GM23248 (cell line): ENCODE measurements at regions not wholly inside any gene's neighbourhood (a gene's known extent, or its start where the extent isn't known, plus 50 kb on each side); places are given as distances from the start of the nearest gene placed in this dataset.
"Not testable (repeated sequence)": the region's sequence is repeated elsewhere in the genome, so short reads cannot be mapped to it uniquely, and the experiment has no call there.

Experiments
- DNase-seq: peaks from one replicate; pipeline ENCODE4 v3.0.0-alpha.2; 2015
- H2AFZ ChIP-seq: fragments of 200-600 bp; sonication (generic); 2 replicates; pipeline ENCODE4 v1.6.1; 2016; ENCODE audit warnings: antibody characterized with exemption
- H3F3A ChIP-seq: fragments of 200-600 bp; sonication (generic); 2 replicates; pipeline ENCODE4 v1.6.1; 2016; ENCODE audit warnings: mild to moderate bottlenecking, antibody characterized with exemption, mixed run types; ENCODE audit not compliant: insufficient read depth
- H3K27ac ChIP-seq: fragments of 200-600 bp; sonication (generic); 2 replicates; pipeline ENCODE4 v1.5.1; 2016; ENCODE audit warnings: mild to moderate bottlenecking
- H3K27me3 ChIP-seq: fragments of 200-600 bp; sonication (generic); replicated peaks from 2 replicates; pipeline ENCODE4 v1.6.1; 2016; ENCODE audit warnings: mild to moderate bottlenecking; ENCODE audit not compliant: insufficient read depth
- H3K36me3 ChIP-seq: fragments of 200-600 bp; sonication (generic); 2 replicates; pipeline ENCODE4 v1.6.1; 2016; ENCODE audit warnings: low read depth, mild to moderate bottlenecking
- H3K4me1 ChIP-seq: fragments of 200-600 bp; sonication (generic); 2 replicates; pipeline ENCODE4 v1.6.1; 2016; ENCODE audit warnings: mild to moderate bottlenecking; ENCODE audit not compliant: insufficient read depth
- H3K4me2 ChIP-seq: fragments of 200-600 bp; sonication (generic); one replicate; pipeline ENCODE4 v1.6.1; 2016; ENCODE audit warnings: mild to moderate bottlenecking; ENCODE audit not compliant: unreplicated experiment
- H3K4me3 ChIP-seq: fragments of 200-600 bp; sonication (generic); 2 replicates; pipeline ENCODE4 v1.5.1; 2016; ENCODE audit warnings: mild to moderate bottlenecking
- H3K79me2 ChIP-seq: fragments of 200-600 bp; sonication (generic); 2 replicates; pipeline ENCODE4 v1.6.1; 2016; ENCODE audit warnings: mild to moderate bottlenecking; ENCODE audit not compliant: insufficient read depth
- H3K9ac ChIP-seq: fragments of 200-600 bp; sonication (generic); 2 replicates; pipeline ENCODE4 v1.6.1; 2016; ENCODE audit warnings: mild to moderate bottlenecking
- H3K9me2 ChIP-seq: fragments of 200-600 bp; sonication (generic); 2 replicates; pipeline ENCODE4 v1.6.1; 2016; ENCODE audit warnings: mixed run types, mild to moderate bottlenecking, moderate library complexity; ENCODE audit not compliant: insufficient read depth
- H3K9me3 ChIP-seq: fragments of 200-600 bp; sonication (generic); one replicate; pipeline ENCODE4 v1.6.1; 2017; ENCODE audit warnings: low read depth
- H4K20me1 ChIP-seq: fragments of 200-600 bp; sonication (generic); 2 replicates; pipeline ENCODE4 v1.6.0; 2016; ENCODE audit not compliant: insufficient read depth
- EZH2 ChIP-seq: fragments of 200-600 bp; sonication (generic); IDR thresholded peaks from 2 replicates; pipeline ENCODE4 v1.6.1; 2018; ENCODE audit warnings: antibody characterized with exemption, mild to moderate bottlenecking; ENCODE audit not compliant: insufficient read depth, poor library complexity, severe bottlenecking
- EZH2phosphoT487 ChIP-seq: fragments of 200-600 bp; sonication (generic); IDR thresholded peaks from 2 replicates; pipeline ENCODE4 v1.6.1; 2018; ENCODE audit warnings: antibody characterized with exemption, moderate library complexity, mild to moderate bottlenecking, low read depth; ENCODE audit not compliant: insufficient read depth
- WGBS, 2 experiments: methylation state at CpG; one replicate each; pipeline ENCODE4 v1.1.6; 2015 to 2017; ENCODE audit warnings: low lambda C conversion rate in 2 of 2, low coverage in 1 of 2; ENCODE audit errors: missing lambda C conversion rate in 2 of 2; 5-methylcytosine and 5-hydroxymethylcytosine counted together
- in situ Hi-C: fragments of 300-500 bp; cut with MboI; formaldehyde crosslinking; loops from 2 replicates; pipeline ENCODE4 v1.15.0; 2020

- H3K4me1 ChIP-seq = no peaks in the 10 kb centered on the region
- no peaks in the 10 kb centered on the region for H3K9me3 ChIP-seq
- no peaks in the 10 kb centered on the region for H3K36me3 ChIP-seq
- in situ Hi-C loops = no loop called here
- 87 to 89% methylated on average over 6 of the region's 6 CpGs for WGBS, 2 experiments
- H3F3A ChIP-seq = no peaks in the 10 kb centered on the region
- no peaks in the 10 kb centered on the region for H4K20me1 ChIP-seq
- no peaks in the 10 kb centered on the region for H3K79me2 ChIP-seq
- TF ChIP-seq EZH2 (no peak), EZH2phosphoT487 (no peak)
- no peak overlapping the region for H3K4me3 ChIP-seq
- DNase-seq = no peak
- H3K9me2 ChIP-seq = no peaks in the 10 kb centered on the region
- no peak overlapping the region for H2AFZ ChIP-seq
- no peaks in the 10 kb centered on the region for H3K27me3 ChIP-seq
- H3K27ac ChIP-seq = no peak overlapping the region
- no peak overlapping the region for H3K4me2 ChIP-seq
- H3K9ac ChIP-seq = no peak overlapping the region
These were observed 135.9 kb upstream of the TPM1 start for GRCh38 chr15:62906627-62907026.

GRCh38 chr15:62907275-62907674, 135.3 kb upstream of the TPM1 start:
- no peak overlapping the region for H3K9ac ChIP-seq
- no peaks in the 10 kb centered on the region for H3K27me3 ChIP-seq
- no peaks in the 10 kb centered on the region for H3K4me1 ChIP-seq
- H4K20me1 ChIP-seq = no peaks in the 10 kb centered on the region
- no peak overlapping the region for H2AFZ ChIP-seq
- no peak overlapping the region for H3K4me3 ChIP-seq
- no peaks in the 10 kb centered on the region for H3K79me2 ChIP-seq
- H3F3A ChIP-seq = no peaks in the 10 kb centered on the region
- H3K36me3 ChIP-seq = no peaks in the 10 kb centered on the region
- DNase-seq = no peak
- H3K27ac ChIP-seq = no peak overlapping the region
- no peak overlapping the region for H3K4me2 ChIP-seq
- no peaks in the 10 kb centered on the region for H3K9me3 ChIP-seq
- in situ Hi-C loops = no loop called here
- no peaks in the 10 kb centered on the region for H3K9me2 ChIP-seq
- TF ChIP-seq EZH2 (no peak), EZH2phosphoT487 (no peak)
- WGBS, 2 experiments = 91 to 92% methylated on average over 8 of the region's 8 CpGs

GRCh38 chr15:62908341-62908740, 134.2 kb upstream of the TPM1 start:
- H3K36me3 ChIP-seq, H3K9me3 ChIP-seq, DNase-seq, in situ Hi-C loops, H3K4me1 ChIP-seq, H3K9me2 ChIP-seq, H3K4me3 ChIP-seq, H3F3A ChIP-seq, H2AFZ ChIP-seq, H3K79me2 ChIP-seq, H3K9ac ChIP-seq, H3K27me3 ChIP-seq, H4K20me1 ChIP-seq, H3K27ac ChIP-seq, H3K4me2 ChIP-seq: not testable (repeated sequence)
- 83% methylated on average over 5 of the region's 5 CpGs for WGBS, 2 experiments

- in situ Hi-C loops = no loop called here
- no peaks in the 10 kb centered on the region for H3K36me3 ChIP-seq
- H3K9me3 ChIP-seq = no peaks in the 10 kb centered on the region
- TF ChIP-seq EZH2 (no peak), EZH2phosphoT487 (no peak)
- no peak overlapping the region for H3K27ac ChIP-seq
- no peaks in the 10 kb centered on the region for H3K79me2 ChIP-seq
- no peak overlapping the region for H2AFZ ChIP-seq
- no peaks in the 10 kb centered on the region for H3K9me2 ChIP-seq
- no peaks in the 10 kb centered on the region for H3F3A ChIP-seq
- no peak overlapping the region for H3K9ac ChIP-seq
- DNase-seq = no peak
- H3K27me3 ChIP-seq = no peaks in the 10 kb centered on the region
- H3K4me2 ChIP-seq = no peak overlapping the region
- no peak overlapping the region for H3K4me3 ChIP-seq
- no peaks in the 10 kb centered on the region for H3K4me1 ChIP-seq
- 74 to 81% methylated on average over 3 of the region's 3 CpGs for WGBS, 2 experiments
- H4K20me1 ChIP-seq = no peaks in the 10 kb centered on the region
These were observed 133.3 kb upstream of the TPM1 start for GRCh38 chr15:62909257-62909656.

- Histone ChIP-seq H3K9ac (no peak overlapping the region), H3K4me3 (no peak overlapping the region), H3F3A (no peaks in the 10 kb centered on the region), H3K27ac (no peak overlapping the region), H3K36me3 (no peaks in the 10 kb centered on the region), H3K4me1 (no peaks in the 10 kb centered on the region), H3K79me2 (no peaks in the 10 kb centered on the region), H3K27me3 (no peaks in the 10 kb centered on the region), H3K4me2 (no peak overlapping the region), H3K9me2 (no peaks in the 10 kb centered on the region), H3K9me3 (no peaks in the 10 kb centered on the region), H2AFZ (no peak overlapping the region), H4K20me1 (no peaks in the 10 kb centered on the region)
- in situ Hi-C loops = no loop called here
- DNase-seq = no peak
- no peak for TF ChIP-seq EZH2phosphoT487
- no peak for TF ChIP-seq EZH2
- WGBS, 2 experiments = 97 to 98% methylated on average over 3 of the region's 3 CpGs
These were observed 130.3 kb upstream of the TPM1 start for GRCh38 chr15:62912282-62912681.
